Mesendoderm (in vitro differentiated cells): ENCODE measurements at regions not wholly inside any gene's neighbourhood (a gene's known extent, or its start where the extent isn't known, plus 50 kb on each side); places are given as distances from the start of the nearest gene placed in this dataset. TPM values are rescaled to one million over a fixed set of nuclear protein-coding genes. Genes with fewer than 3 reads are reported as not detected.

Experiments
- DNase-seq: peaks from one replicate; pipeline ENCODE4 v3.0.0; 2013
- H2AK5ac ChIP-seq: 2 replicates; pipeline ENCODE4 v1.6.1; 2013; ENCODE audit warnings: low read length, inconsistent platforms
- H2BK120ac ChIP-seq: 2 replicates; pipeline ENCODE4 v1.6.1; 2013; ENCODE audit warnings: low read depth, mild to moderate bottlenecking, low read length, moderate library complexity, mixed read lengths
- H2BK15ac ChIP-seq: replicated peaks from 2 replicates; pipeline ENCODE4 v1.6.1; 2013; ENCODE audit warnings: low read depth, mild to moderate bottlenecking, moderate library complexity
- H2BK5ac ChIP-seq: 2 replicates; pipeline ENCODE4 v1.6.1; 2013; ENCODE audit warnings: low read length, inconsistent platforms
- H3K18ac ChIP-seq: 2 replicates; pipeline ENCODE4 v1.6.1; 2013; ENCODE audit warnings: mild to moderate bottlenecking, low read length, mixed read lengths
- H3K23ac ChIP-seq: one replicate; pipeline ENCODE4 v1.6.1; 2013; ENCODE audit warnings: low read length
- H3K27ac ChIP-seq: 2 replicates; pipeline ENCODE4 v1.5.1; 2013; ENCODE audit warnings: low read depth, mild to moderate bottlenecking, inconsistent platforms, low read length, moderate library complexity
- H3K27me3 ChIP-seq: 2 replicates; pipeline ENCODE4 v1.6.1; 2013; ENCODE audit warnings: low read length, control low read depth, mild to moderate bottlenecking, inconsistent platforms; ENCODE audit not compliant: insufficient read depth, poor library complexity
- H3K36me3 ChIP-seq: 2 replicates; pipeline ENCODE4 v1.6.1; 2013; ENCODE audit warnings: low read length, inconsistent platforms; ENCODE audit not compliant: control insufficient read depth, insufficient read depth
- H3K4ac ChIP-seq: one replicate; pipeline ENCODE4 v1.6.1; 2013; ENCODE audit warnings: low read depth, mild to moderate bottlenecking, low read length, moderate library complexity
- H3K4me1 ChIP-seq: 2 replicates; pipeline ENCODE4 v1.6.1; 2013; ENCODE audit warnings: low read depth, low read length, inconsistent platforms; ENCODE audit not compliant: control insufficient read depth
- H3K4me2 ChIP-seq: 2 replicates; pipeline ENCODE4 v1.6.1; 2013; ENCODE audit warnings: low read length
- H3K4me3 ChIP-seq: 2 replicates; pipeline ENCODE4 v1.5.1; 2013; ENCODE audit warnings: mild to moderate bottlenecking, low read length
- H3K56ac ChIP-seq: one replicate; pipeline ENCODE4 v1.6.1; 2013; ENCODE audit warnings: low read length
- H3K79me1 ChIP-seq: 2 replicates; pipeline ENCODE4 v1.6.1; 2013; ENCODE audit warnings: low read length, inconsistent platforms
- H3K79me2 ChIP-seq: 2 replicates; pipeline ENCODE4 v1.6.1; 2013; ENCODE audit warnings: mild to moderate bottlenecking, low read length; ENCODE audit not compliant: control insufficient read depth, insufficient read depth
- H3K9ac ChIP-seq: 2 replicates; pipeline ENCODE4 v1.6.1; 2013; ENCODE audit warnings: low read length, inconsistent platforms
- H4K5ac ChIP-seq: one replicate; pipeline ENCODE4 v1.6.1; 2013; ENCODE audit warnings: low read length
- H4K8ac ChIP-seq: one replicate; pipeline ENCODE4 v1.6.1; 2013; ENCODE audit warnings: low read depth, mild to moderate bottlenecking, control low read depth, low read length, moderate library complexity
- WGBS: extraction: QIAGEN DNeasy Blood & Tissue Kit; methylation state at CpG from one replicate; pipeline ENCODE4 v1.1.7; 2013; ENCODE audit warnings: low lambda C conversion rate, missing lambda C conversion rate; ENCODE audit not compliant: insufficient coverage; ENCODE audit errors: extremely low coverage; 5-methylcytosine and 5-hydroxymethylcytosine counted together
- small RNA-seq: library from polyadenylated mRNA; stranded (forward); fragments of <200 nt; extraction: miRNeasy Mini kit (QIAGEN cat#:217004); gene quantifications from one replicate; pipeline ENCODE3, GENCODE V24; 2013; ENCODE audit not compliant: insufficient read depth

DNA sequence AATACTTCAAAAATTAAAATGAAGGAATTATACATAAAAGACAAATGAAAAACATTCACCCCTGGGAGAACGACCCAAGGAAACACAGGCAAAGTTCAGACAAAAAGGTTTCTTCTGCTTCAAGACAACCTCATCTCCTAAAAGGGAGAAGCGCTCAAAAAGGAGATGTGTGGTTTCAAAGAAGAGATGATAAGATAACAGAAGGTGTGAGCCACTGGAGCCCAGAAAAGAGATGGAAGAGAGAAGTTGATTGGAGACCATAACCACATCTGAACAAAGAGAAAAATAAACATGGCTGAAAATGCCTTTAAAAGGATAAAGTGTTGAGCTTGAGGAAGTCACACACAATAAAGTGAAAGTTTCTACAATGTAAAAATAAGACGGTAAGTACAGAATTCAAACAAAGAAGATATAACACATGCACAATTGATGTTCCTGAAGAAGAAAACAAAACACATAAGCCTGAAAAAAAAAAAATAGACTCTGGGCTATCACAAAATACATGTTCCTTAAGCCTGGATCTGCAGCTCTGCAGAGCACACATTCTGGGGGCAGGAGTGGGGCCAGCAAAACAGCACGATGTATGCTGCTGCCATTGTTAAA, 51.6 kb upstream of the C14orf180 start:
- Histone ChIP-seq H3K9ac (no peak overlapping the region), H3K27ac (no peak overlapping the region), H3K4me3 (no peak overlapping the region), H3K4me1 (no peaks in the 10 kb centered on the region), H3K4ac (no peak overlapping the region), H3K27me3 (no peaks in the 10 kb centered on the region), H4K5ac (no peak overlapping the region), H3K56ac (no peak overlapping the region), H2BK15ac (no peak overlapping the region), H3K23ac (no peak overlapping the region), H2BK5ac (no peak overlapping the region), H3K79me1 (no peaks in the 10 kb centered on the region), H3K79me2 (no peaks in the 10 kb centered on the region), H3K18ac (no peak overlapping the region), H2BK120ac (no peak overlapping the region), H2AK5ac (no peak overlapping the region), H3K4me2 (no peak overlapping the region), H3K36me3 (no peaks in the 10 kb centered on the region), H4K8ac (no peak overlapping the region)
- no peak for DNase-seq
- WGBS, result no CpG with 5 or more reads among the region's 4 CpGs

DNA sequence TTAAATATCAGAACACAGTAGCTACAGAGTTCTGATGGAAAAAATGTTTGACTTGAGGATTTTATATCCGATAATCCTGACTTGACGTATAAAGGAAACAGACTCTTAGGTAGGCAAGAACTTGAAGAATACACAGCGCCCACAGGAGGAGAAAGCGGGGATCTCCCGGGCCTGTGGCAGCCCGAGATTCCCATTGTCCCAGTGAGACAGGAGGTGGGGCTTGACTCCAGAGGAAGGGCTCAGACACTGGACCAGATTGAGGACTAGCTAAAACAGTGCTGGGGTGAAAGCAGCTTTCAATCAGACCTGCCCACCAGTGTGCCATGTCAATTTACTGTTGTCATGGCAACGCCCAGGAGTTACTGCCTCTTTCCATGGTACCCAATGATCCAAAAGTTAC, 51.1 kb upstream of the C14orf180 start:
- Histone ChIP-seq H3K23ac (no peak overlapping the region), H3K18ac (no peak overlapping the region), H3K27me3 (no peaks in the 10 kb centered on the region), H3K4me2 (no peak overlapping the region), H3K4ac (no peak overlapping the region), H2AK5ac (no peak overlapping the region), H2BK15ac (no peak overlapping the region), H3K4me1 (no peaks in the 10 kb centered on the region), H3K56ac (no peak overlapping the region), H2BK5ac (no peak overlapping the region), H4K8ac (no peak overlapping the region), H3K36me3 (no peaks in the 10 kb centered on the region), H3K4me3 (no peak overlapping the region), H2BK120ac (no peak overlapping the region), H3K9ac (no peak overlapping the region), H3K27ac (no peak overlapping the region), H3K79me2 (no peaks in the 10 kb centered on the region), H3K79me1 (no peaks in the 10 kb centered on the region), H4K5ac (no peak overlapping the region)
- no peak for DNase-seq
- WGBS, result no CpG with 5 or more reads among the region's 7 CpGs

Small RNAs in the stretch of these regions (small RNA-seq; reads per million reads assigned to genes)
- gene RNU6-684P, result not detected
